H1 (cell line): ENCODE measurements at regions not wholly inside any gene's neighbourhood (a gene's known extent, or its start where the extent isn't known, plus 50 kb on each side); places are given as distances from the start of the nearest gene placed in this dataset.

Experiments used
- CTCF ChIA-PET: fragments of 300-600 bp; sonication (Branson Sonifier 250); formaldehyde crosslinking; loops from one replicate; lab custom pipeline; 2021; ENCODE audit not compliant: partially characterized antibody; lab: Charles Lee
- POLR2A ChIA-PET: fragments of 300-600 bp; sonication (Branson Sonifier 250); formaldehyde crosslinking; loops from one replicate; lab custom pipeline; 2021; ENCODE audit warnings: inconsistent platforms; ENCODE audit not compliant: partially characterized antibody; lab: Charles Lee
- DNase-seq, 2 experiments: peaks; one replicate each; pipeline versions ENCODE4 v3.0.0 to v3.0.0-alpha.2; 2010 to 2022; ENCODE audit warnings: low spot score in 2 of 2, low read depth in 1 of 2, mixed read lengths in 1 of 2
- FAIRE-seq: peaks from 2 replicates; lab custom pipeline; 2011; peaks lifted over from hg19 to GRCh38; lab: Jason Lieb, UNC
- H2AFZ ChIP-seq: 2 replicates; pipeline ENCODE4 v1.8.1; 2012; ENCODE audit warnings: low read length, inconsistent platforms
- H2AK5ac ChIP-seq: 2 replicates; pipeline ENCODE4 v1.6.1; 2013; ENCODE audit warnings: low read depth, low read length
- H2BK120ac ChIP-seq: replicated peaks from 2 replicates; pipeline ENCODE3; 2013; ENCODE audit warnings: low read depth, low read length, inconsistent platforms
- H2BK12ac ChIP-seq: 2 replicates; pipeline ENCODE4 v1.6.1; 2013; ENCODE audit warnings: low read depth, low read length
- H2BK15ac ChIP-seq: 2 replicates; pipeline ENCODE4 v1.6.1; 2013; ENCODE audit warnings: low read length
- H2BK20ac ChIP-seq: 2 replicates; pipeline ENCODE4 v1.6.1; 2013; ENCODE audit warnings: low read length
- H2BK5ac ChIP-seq: 2 replicates; pipeline ENCODE4 v1.6.1; 2013; ENCODE audit warnings: low read depth, low read length
- H3K14ac ChIP-seq: 2 replicates; pipeline ENCODE4 v1.6.1; 2013; ENCODE audit warnings: inconsistent platforms; ENCODE audit not compliant: insufficient read length
- H3K18ac ChIP-seq: 2 replicates; pipeline ENCODE4 v1.6.1; 2013; ENCODE audit warnings: low read length; ENCODE audit errors: extremely low read depth
- H3K23ac ChIP-seq: 2 replicates; pipeline ENCODE4 v1.6.1; 2013; ENCODE audit warnings: inconsistent platforms; ENCODE audit not compliant: insufficient read length
- H3K23me2 ChIP-seq: 2 replicates; pipeline ENCODE4 v1.6.1; 2013; ENCODE audit warnings: low read depth, low read length
- H3K27ac ChIP-seq: 2 replicates; pipeline ENCODE4 v1.6.1; 2011; ENCODE audit warnings: low read depth, low read length, inconsistent platforms
- H3K27me3 ChIP-seq, 4 experiments: replicated peaks in 1 of 4; 1 replicate in 1 of 4; 2 replicates in 3 of 4; pipeline versions ENCODE4 v1.6.1 to v1.8.1; 2011 to 2013; ENCODE audit warnings: low read length in 3 of 4, mild to moderate bottlenecking in 3 of 4, inconsistent platforms in 2 of 4, mixed read lengths in 2 of 4, moderate library complexity in 1 of 4; ENCODE audit not compliant: control insufficient read depth in 3 of 4, insufficient read depth in 3 of 4; ENCODE audit errors: extremely low read depth in 1 of 4
- H3K36me3 ChIP-seq, 4 experiments: 2 replicates each; pipeline versions ENCODE4 v1.6.1 to v1.8.1; 2011 to 2013; ENCODE audit warnings: mild to moderate bottlenecking in 4 of 4, low read length in 3 of 4, moderate library complexity in 2 of 4, control low read depth in 1 of 4, inconsistent platforms in 1 of 4; ENCODE audit not compliant: insufficient read depth in 4 of 4, control insufficient read depth in 2 of 4
- H3K4ac ChIP-seq: replicated peaks from 2 replicates; pipeline ENCODE3; 2013; ENCODE audit warnings: low read length, low read depth, mixed read lengths, inconsistent platforms; ENCODE audit not compliant: insufficient read length
- H3K4me1 ChIP-seq, 4 experiments: replicated peaks in 1 of 4; 1 replicate in 1 of 4; 2 replicates in 3 of 4; pipeline versions ENCODE4 v1.6.1 to v1.8.1; 2011 to 2013; ENCODE audit warnings: low read length in 3 of 4, inconsistent platforms in 2 of 4, mixed read lengths in 1 of 4; ENCODE audit not compliant: insufficient read depth in 4 of 4, control insufficient read depth in 3 of 4
- H3K4me2 ChIP-seq, 2 experiments: 2 replicates each; pipeline versions ENCODE4 v1.6.1 to v1.8.1; 2011 to 2013; ENCODE audit warnings: low read depth in 2 of 2, low read length in 2 of 2, control low read depth in 1 of 2, inconsistent platforms in 1 of 2, mild to moderate bottlenecking in 1 of 2; ENCODE audit not compliant: insufficient read depth in 1 of 2
- H3K4me3 ChIP-seq, 4 experiments: fragments of 200-600, 300-600 bp in 1 of 4; sonication (generic), shearing (Covaris generic), sonication (Bioruptor Twin) in 1 of 4; 2 replicates each; pipeline versions ENCODE4 v1.5.1 to v1.8.1; 2011 to 2016; ENCODE audit warnings: low read length in 4 of 4, low read depth in 3 of 4, control low read depth in 2 of 4, inconsistent platforms in 2 of 4, mild to moderate bottlenecking in 2 of 4, mixed read lengths in 1 of 4, moderate library complexity in 1 of 4; ENCODE audit not compliant: insufficient read depth in 2 of 4; ENCODE audit errors: extremely low read depth in 1 of 4
- H3K56ac ChIP-seq: replicated peaks from 2 replicates; pipeline ENCODE3; 2013; ENCODE audit warnings: low read depth, mild to moderate bottlenecking, mixed read lengths, low read length, inconsistent platforms; ENCODE audit not compliant: insufficient read length
- H3K79me1 ChIP-seq: 2 replicates; pipeline ENCODE4 v1.6.1; 2013; ENCODE audit warnings: low read depth, low read length, control low read depth
- H3K79me2 ChIP-seq, 2 experiments: 2 replicates each; pipeline versions ENCODE4 v1.6.1 to v1.8.1; 2012 to 2013; ENCODE audit warnings: low read length in 2 of 2, mild to moderate bottlenecking in 2 of 2, inconsistent platforms in 1 of 2; ENCODE audit not compliant: insufficient read depth in 2 of 2, control insufficient read depth in 1 of 2
- H3K9ac ChIP-seq, 4 experiments: replicated peaks in 1 of 4; 1 replicate in 1 of 4; 2 replicates in 3 of 4; pipeline versions ENCODE4 v1.6.1 to v1.8.1; 2011 to 2013; ENCODE audit warnings: low read depth in 3 of 4, low read length in 3 of 4, control low read depth in 2 of 4, mild to moderate bottlenecking in 2 of 4, moderate library complexity in 2 of 4, inconsistent platforms in 1 of 4; ENCODE audit errors: extremely low read depth in 1 of 4
- H3K9me3 ChIP-seq, 2 experiments: 2 replicates each; pipeline versions ENCODE4 v1.6.1 to v1.8.1; 2012 to 2013; ENCODE audit warnings: mild to moderate bottlenecking in 2 of 2, moderate library complexity in 2 of 2, control low read depth in 1 of 2, inconsistent platforms in 1 of 2, low read depth in 1 of 2, low read length in 1 of 2, mixed read lengths in 1 of 2; ENCODE audit not compliant: insufficient read depth in 2 of 2
- H4K20me1 ChIP-seq, 2 experiments: replicated peaks in 1 of 2; 2 replicates each; pipeline versions ENCODE3 to v1.8.1; 2011 to 2013; ENCODE audit warnings: inconsistent platforms in 2 of 2, low read length in 2 of 2, mild to moderate bottlenecking in 1 of 2; ENCODE audit not compliant: insufficient read depth in 2 of 2, control insufficient read depth in 1 of 2
- H4K5ac ChIP-seq: 2 replicates; pipeline ENCODE4 v1.6.1; 2013; ENCODE audit warnings: low read length, low read depth, mixed read lengths, inconsistent platforms; ENCODE audit not compliant: insufficient read length
- H4K8ac ChIP-seq: 2 replicates; pipeline ENCODE4 v1.8.0; 2013; ENCODE audit warnings: mild to moderate bottlenecking, moderate library complexity, low read length, inconsistent platforms; ENCODE audit not compliant: insufficient read depth; ENCODE audit errors: extremely low read depth
- H4K91ac ChIP-seq: replicated peaks from 2 replicates; pipeline ENCODE3; 2013; ENCODE audit warnings: low read length, mixed read lengths, inconsistent platforms; ENCODE audit not compliant: insufficient read length
- BRCA1 ChIP-seq: IDR thresholded peaks from 2 replicates; pipeline ENCODE4 v1.6.1; 2012; ENCODE audit warnings: low read depth, low read length, improper control_type of control experiment
- CHD1 ChIP-seq: IDR thresholded peaks from 2 replicates; pipeline ENCODE4 v1.6.1; 2012; ENCODE audit warnings: low read depth, low read length, improper control_type of control experiment
- MAFK ChIP-seq: IDR thresholded peaks from 2 replicates; pipeline ENCODE4 v1.6.1; 2012; ENCODE audit warnings: low read depth, mild to moderate bottlenecking, improper control_type of control experiment, low read length
- POLR2AphosphoS5 ChIP-seq: IDR thresholded peaks from 2 replicates; pipeline ENCODE4 v1.6.1; 2011; ENCODE audit warnings: low read depth, low read length
- RNF2 ChIP-seq: fragments of 200-900, 300-1000 bp; sonication (generic); IDR thresholded peaks from 2 replicates; pipeline ENCODE4 v1.7.1; 2016; ENCODE audit warnings: borderline replicate concordance, low read depth, mild to moderate bottlenecking, antibody characterized with exemption, low read length; ENCODE audit not compliant: poor library complexity, severe bottlenecking; ENCODE audit errors: missing control alignments
- SUZ12 ChIP-seq: fragments of 200-600 bp; sonication (generic); IDR thresholded peaks from 2 replicates; pipeline ENCODE4 v1.6.1; 2012; ENCODE audit warnings: mild to moderate bottlenecking, inconsistent platforms, low read length, moderate library complexity, mixed read lengths
- TBP ChIP-seq: IDR thresholded peaks from 2 replicates; pipeline ENCODE4 v1.6.1; 2011; ENCODE audit warnings: low read depth, low read length, improper control_type of control experiment
- YY1 ChIP-seq: IDR thresholded peaks from 2 replicates; pipeline ENCODE4 v1.6.1; 2011; ENCODE audit warnings: low read depth, mild to moderate bottlenecking, low read length
- WGBS, 2 experiments: shearing (Covaris generic) in 1 of 2; methylation state at CpG; one replicate each; pipeline versions ENCODE4 v1.1.6 to v1.1.7; 2013 to 2015; ENCODE audit warnings: low lambda C conversion rate in 2 of 2, mixed read lengths in 2 of 2, inconsistent platforms in 1 of 2, low coverage in 1 of 2, missing lambda C conversion rate in 1 of 2; ENCODE audit not compliant: insufficient replicate concordance in 2 of 2, insufficient coverage in 1 of 2, insufficient read length in 1 of 2; ENCODE audit errors: extremely low coverage in 1 of 2, missing lambda C conversion rate in 1 of 2; 5-methylcytosine and 5-hydroxymethylcytosine counted together
- TF ChIP-seq, protein P1 (sequence below): IDR thresholded peaks from 2 replicates; pipeline ENCODE4 v1.6.1; 2012; ENCODE audit warnings: inconsistent platforms
- TF ChIP-seq, protein P2 (sequence below), 3 experiments: IDR thresholded peaks; 1 replicate in 2 of 3; 2 replicates in 1 of 3; pipeline versions ENCODE4 v1.5.1 to v1.6.1; 2011; ENCODE audit warnings: low read length in 3 of 3, mild to moderate bottlenecking in 3 of 3, inconsistent platforms in 2 of 3, low read depth in 1 of 3, moderate library complexity in 1 of 3; ENCODE audit not compliant: insufficient read depth in 1 of 3; ENCODE audit errors: control extremely low read depth in 1 of 3

DNA sequence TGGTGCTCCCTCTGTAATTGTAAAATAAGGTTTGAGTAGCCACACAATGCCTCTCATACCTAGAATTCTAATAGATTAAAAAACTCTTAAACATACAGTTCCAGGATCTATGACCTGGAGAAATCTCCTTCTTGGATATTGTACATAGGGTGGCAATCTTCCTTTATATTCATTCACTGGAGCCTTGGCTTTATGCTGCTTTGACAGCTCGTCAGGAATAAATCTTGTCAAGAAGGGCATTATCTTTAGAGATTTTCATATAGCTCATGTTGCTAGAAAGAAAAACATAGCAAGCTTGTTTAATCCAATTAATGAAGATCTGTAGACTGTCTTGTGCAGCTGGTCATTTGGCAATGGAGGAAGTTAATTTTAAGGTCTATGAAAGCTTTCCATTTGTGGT is 131.1 kb downstream of the PYDC2 start:
- Histone ChIP-seq H2BK120ac (no peak overlapping the region), H2BK15ac (no peak overlapping the region), H4K91ac (no peak overlapping the region), H2BK12ac (no peak overlapping the region), H3K4me2 (no peak overlapping the region), H4K20me1 (no peaks in the 10 kb centered on the region), H2BK20ac (no peak overlapping the region), H2BK5ac (no peak overlapping the region), H3K56ac (no peak overlapping the region), H2AK5ac (no peak overlapping the region), H3K9me3 (no peaks in the 10 kb centered on the region), H3K23me2 (no peaks in the 10 kb centered on the region), H4K8ac (no peak overlapping the region), H3K18ac (no peak overlapping the region), H3K79me2 (no peaks in the 10 kb centered on the region), H3K4ac (no peak overlapping the region), H3K9ac (no peak overlapping the region), H3K4me3 (no peak overlapping the region), H3K36me3 (no peaks in the 10 kb centered on the region), H3K14ac (no peak overlapping the region), H2AFZ (no peak overlapping the region), H4K5ac (no peak overlapping the region), H3K23ac (no peak overlapping the region), H3K27me3 (no peaks in the 10 kb centered on the region), H3K4me1 (no peaks in the 10 kb centered on the region), H3K27ac (no peak overlapping the region), H3K79me1 (no peaks in the 10 kb centered on the region)
- no peak for FAIRE-seq
- ChIA-PET POLR2A (no interaction called here), CTCF (interaction anchor here (1.2 kb wide), 1 partner anchor 38 kb away, joined by 3 read pairs; no protein-coding TSS in a partner anchor)
- no peak for DNase-seq
- WGBS, 2 experiments: 100% methylated on average over 1 of the region's 1 CpG; no CpG with 5 or more reads in 1 of the 2 experiments
- TF ChIP-seq MAFK (no peak), TBP (no peak), RNF2 (no peak), YY1 (no peak), BRCA1 (no peak), SUZ12 (no peak), CHD1 (no peak), POLR2AphosphoS5 (no peak)
- TF ChIP-seq, protein P1, sequence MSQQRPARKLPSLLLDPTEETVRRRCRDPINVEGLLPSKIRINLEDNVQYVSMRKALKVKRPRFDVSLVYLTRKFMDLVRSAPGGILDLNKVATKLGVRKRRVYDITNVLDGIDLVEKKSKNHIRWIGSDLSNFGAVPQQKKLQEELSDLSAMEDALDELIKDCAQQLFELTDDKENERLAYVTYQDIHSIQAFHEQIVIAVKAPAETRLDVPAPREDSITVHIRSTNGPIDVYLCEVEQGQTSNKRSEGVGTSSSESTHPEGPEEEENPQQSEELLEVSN: no peak
- TF ChIP-seq, protein P2, sequence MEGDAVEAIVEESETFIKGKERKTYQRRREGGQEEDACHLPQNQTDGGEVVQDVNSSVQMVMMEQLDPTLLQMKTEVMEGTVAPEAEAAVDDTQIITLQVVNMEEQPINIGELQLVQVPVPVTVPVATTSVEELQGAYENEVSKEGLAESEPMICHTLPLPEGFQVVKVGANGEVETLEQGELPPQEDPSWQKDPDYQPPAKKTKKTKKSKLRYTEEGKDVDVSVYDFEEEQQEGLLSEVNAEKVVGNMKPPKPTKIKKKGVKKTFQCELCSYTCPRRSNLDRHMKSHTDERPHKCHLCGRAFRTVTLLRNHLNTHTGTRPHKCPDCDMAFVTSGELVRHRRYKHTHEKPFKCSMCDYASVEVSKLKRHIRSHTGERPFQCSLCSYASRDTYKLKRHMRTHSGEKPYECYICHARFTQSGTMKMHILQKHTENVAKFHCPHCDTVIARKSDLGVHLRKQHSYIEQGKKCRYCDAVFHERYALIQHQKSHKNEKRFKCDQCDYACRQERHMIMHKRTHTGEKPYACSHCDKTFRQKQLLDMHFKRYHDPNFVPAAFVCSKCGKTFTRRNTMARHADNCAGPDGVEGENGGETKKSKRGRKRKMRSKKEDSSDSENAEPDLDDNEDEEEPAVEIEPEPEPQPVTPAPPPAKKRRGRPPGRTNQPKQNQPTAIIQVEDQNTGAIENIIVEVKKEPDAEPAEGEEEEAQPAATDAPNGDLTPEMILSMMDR (IDR thresholded peaks at IDR 0.05; ENCODE audit: control extremely low read depth in 1 of 3, insufficient read depth in 1 of 3, low read depth in 1 of 3, low read length in 3 of 3): no peak
